HG03457 (cell line): ENCODE measurements at regions not wholly inside any gene's neighbourhood (a gene's known extent, or its start where the extent isn't known, plus 50 kb on each side); places are given as distances from the start of the nearest gene placed in this dataset.

ENCODE experiments used
- ATAC-seq: cut with Tn5 transposase; IDR thresholded peaks from one replicate; pipeline ENCODE4 v1.9.1; 2021; ENCODE audit warnings: moderate number of reproducible peaks; ENCODE audit not compliant: unreplicated experiment

DNA sequence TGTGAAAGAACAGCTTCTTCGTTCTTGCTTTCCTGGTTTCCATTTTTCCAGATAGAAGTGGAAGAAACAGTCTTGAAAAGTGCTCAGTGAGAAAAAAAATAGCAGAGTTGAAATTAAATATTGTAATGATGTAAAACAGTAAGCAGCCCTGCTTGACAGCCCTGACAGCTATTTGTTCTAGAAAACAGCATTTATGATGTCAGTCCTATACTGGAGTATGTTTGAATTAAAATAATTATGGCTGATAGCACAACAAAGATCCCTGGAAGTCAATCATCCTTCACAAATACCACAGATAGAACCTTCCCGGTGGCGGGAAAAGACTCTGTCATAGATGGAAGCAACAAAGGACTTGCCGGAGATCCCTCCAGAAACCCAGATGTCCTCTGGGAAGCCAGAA lies 298.0 kb upstream of the TNRC6C start:
- no peak for ATAC-seq

DNA sequence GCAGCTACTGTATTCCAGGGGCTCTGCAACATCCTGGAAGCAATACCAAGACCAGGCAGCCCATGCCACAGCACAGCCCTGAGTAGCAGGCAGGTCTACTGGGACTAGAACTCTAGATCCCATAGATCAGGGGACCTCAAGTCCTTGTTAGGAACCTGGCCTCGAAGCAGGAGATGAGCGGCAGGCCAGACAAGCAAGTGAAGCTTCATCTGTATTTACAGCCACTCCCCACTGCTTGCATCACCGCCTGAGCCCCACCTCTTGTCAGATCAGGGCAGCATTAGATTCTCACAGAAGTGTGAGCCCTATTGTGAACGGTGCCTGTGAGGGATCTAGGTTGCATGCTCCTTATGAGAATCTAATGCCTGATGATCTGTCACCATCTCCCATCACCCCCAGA lies 295.7 kb upstream of the TNRC6C start:
- ATAC-seq = no peak

DNA sequence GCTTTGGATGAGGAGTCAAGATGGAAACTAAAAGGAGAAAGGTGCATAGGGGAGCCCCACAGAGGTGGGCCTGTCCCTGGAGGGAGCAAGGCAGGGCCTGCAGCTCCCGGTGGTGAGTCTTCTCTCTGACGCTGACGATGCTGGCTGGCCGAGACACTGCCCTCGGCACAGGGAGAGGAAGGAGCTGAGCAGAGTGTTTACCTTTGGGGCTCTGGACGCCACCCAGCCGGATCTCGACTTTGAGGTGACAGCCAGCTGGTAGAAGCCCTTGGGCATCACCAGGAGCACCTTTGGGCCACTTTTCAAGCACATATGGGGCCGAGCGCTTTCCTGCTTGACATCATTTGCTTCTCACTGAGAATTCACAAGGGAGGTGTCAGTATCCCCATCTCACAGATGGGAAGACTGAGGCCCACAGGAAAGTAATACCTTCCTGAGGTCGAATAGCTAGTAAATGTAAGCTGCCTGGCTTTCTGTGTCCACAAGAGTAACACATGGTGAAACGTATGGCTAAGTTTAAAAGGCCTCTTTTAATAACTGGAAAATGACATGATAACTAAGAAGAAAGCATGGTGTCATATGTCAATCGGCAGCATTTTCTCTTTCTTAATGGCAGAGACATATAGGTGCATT lies 294.3 kb upstream of the TNRC6C start:
- no peak for ATAC-seq

- no peak for ATAC-seq
These were observed 292.7 kb upstream of the TNRC6C start for GRCh38 chr17:77665833-77666232.

- no peak for ATAC-seq
These were observed 292.0 kb upstream of the TNRC6C start for GRCh38 chr17:77666462-77666861.

DNA sequence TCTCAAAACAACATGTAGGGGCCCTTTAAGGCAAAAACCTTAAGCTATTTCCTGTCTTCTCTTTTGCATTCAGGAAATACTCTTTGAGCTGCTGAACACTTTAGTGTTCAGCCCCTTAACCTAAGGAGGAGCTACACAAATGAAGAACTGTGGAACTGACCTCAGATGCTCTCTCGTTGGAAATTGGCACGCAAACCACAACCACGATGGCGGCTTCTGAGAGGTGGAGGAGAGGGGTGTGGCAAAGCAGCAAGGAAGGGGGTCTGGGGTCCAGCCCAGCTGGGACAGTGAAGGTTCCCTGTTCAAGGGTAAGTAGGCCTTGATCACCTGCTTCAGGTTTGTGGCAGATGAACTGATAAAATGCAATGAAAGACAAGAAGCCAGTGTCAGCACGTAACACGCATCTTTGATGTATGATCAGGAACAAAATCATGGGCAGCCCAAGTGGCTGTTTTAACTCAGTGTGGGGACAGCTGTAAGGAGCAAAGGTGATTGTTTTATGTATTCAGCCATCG lies 291.6 kb upstream of the TNRC6C start:
- no peak for ATAC-seq

GRCh38 chr17:77667478-77667877 lies 291.0 kb upstream of the TNRC6C start:
- no peak for ATAC-seq

- ATAC-seq = no peak
These were observed 290.0 kb upstream of the TNRC6C start for GRCh38 chr17:77668518-77668917.

DNA sequence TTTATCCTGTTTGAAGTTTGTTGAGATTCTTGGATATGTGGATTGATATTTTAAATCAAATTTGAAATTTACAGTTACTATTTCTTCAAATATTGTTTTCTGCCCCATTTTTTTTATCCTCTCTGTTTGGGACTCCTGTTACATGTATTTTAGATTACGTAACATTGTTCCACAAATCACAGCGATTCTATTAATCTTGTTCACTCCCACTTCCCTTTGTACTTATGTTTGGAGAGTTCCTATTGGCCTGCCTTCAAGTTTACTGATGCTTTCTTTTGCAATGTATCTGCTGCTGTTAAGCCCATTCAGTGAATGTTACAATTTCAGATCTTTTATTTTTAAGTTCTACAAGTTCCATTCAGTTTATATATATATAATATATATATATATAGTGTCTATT lies 288.3 kb upstream of the TNRC6C start:
- ATAC-seq = no peak

- ATAC-seq = no peak
These were observed 284.1 kb upstream of the TNRC6C start for GRCh38 chr17:77674358-77674757.

- ATAC-seq = no peak
These were observed 283.1 kb upstream of the TNRC6C start for GRCh38 chr17:77675411-77675810.

- ATAC-seq = no peak
These were observed 282.7 kb upstream of the TNRC6C start for GRCh38 chr17:77675816-77676215.

- no peak for ATAC-seq
These were observed 282.3 kb upstream of the TNRC6C start for GRCh38 chr17:77676237-77676661.

GRCh38 chr17:77677211-77677610 lies 281.3 kb upstream of the TNRC6C start:
- no peak for ATAC-seq

DNA sequence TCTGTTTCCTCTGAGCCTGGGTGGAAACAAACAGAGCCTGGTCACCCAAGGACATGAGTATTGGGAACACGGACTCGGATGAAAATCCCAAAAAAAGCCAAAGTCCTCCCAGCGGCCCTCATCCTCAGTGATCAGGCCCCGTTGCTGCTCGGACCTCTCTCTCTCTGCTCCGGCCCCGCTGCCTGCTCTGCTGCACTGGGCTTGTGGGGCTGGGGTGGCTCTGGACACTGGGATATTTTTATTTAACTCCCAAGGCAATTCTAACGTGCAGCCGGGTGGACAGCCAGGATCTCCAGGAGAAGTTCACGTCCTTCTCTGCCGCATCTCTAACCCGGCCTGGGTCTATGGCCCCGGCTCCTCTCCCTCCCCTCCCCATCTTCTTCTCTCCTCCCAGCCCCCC lies 280.9 kb upstream of the TNRC6C start:
- ATAC-seq = no peak

DNA sequence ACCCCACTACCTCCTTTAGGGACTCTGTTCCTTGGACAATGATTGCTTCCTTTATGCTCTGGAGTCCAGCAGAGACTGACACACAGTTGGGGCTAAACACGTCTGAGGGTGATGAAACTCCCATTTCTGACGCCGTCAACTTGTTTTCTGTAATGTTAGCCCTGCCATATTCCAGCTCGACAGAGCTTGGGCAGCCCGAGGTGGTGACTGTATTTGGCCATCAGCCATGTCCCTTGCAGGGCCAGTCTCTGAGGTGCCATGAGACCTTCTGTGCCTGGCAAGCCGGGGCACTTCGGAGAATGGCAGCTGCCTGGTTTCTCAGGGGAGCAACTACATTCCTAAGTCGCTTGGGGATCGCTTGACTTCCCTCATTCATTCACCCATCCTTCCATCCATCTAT lies 278.9 kb upstream of the TNRC6C start:
- ATAC-seq = no peak

- ATAC-seq = no peak
These were observed 276.6 kb upstream of the TNRC6C start for GRCh38 chr17:77681861-77682260.

DNA sequence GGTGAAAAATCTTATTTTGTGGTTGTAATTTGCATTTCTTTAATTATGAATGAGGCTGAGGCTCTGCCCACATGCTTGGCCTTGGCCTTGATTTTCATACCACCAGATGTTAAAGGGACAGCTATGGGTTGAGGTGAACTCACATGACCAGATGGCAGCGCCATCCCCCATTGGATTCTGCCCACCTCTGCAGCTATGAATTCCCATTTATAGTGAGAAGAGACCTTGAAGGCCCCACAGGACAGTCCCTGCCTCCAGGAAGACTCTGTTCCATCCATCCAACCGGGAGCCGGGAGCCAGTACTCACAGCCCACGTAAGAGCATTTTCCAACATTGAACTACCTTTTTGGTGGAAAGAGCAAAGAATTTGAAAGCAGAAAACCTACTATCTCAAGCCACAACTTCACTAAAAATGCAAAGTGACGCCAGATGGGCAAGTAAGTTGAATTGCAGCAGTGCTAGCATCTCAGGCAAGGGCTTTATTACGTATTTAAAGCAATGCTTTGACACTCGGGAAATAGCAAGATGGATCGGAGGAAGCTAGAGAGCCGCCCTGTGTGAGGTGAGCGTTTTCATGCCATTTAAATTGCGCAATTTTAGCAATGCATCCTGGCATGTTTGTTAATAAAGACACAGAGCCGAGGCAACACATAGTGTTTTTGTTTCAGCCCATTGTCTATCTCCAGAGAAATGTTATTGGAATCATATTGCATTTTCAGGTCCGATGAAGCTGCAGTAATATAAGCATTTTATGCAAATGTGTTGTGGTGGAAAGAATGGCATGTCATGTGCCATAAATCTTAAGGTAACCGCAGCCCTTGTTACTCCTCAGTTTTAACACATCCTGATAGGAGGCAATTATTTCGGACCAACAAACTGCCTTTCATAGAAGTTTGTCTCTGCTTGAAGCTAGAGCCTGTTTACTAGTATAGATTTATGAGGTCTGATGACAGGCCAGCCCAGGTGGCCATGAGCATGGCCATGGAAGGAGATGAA lies 273.4 kb upstream of the TNRC6C start:
- no peak for ATAC-seq

GRCh38 chr17:77685881-77686486 lies 272.5 kb upstream of the TNRC6C start:
- no peak for ATAC-seq

DNA sequence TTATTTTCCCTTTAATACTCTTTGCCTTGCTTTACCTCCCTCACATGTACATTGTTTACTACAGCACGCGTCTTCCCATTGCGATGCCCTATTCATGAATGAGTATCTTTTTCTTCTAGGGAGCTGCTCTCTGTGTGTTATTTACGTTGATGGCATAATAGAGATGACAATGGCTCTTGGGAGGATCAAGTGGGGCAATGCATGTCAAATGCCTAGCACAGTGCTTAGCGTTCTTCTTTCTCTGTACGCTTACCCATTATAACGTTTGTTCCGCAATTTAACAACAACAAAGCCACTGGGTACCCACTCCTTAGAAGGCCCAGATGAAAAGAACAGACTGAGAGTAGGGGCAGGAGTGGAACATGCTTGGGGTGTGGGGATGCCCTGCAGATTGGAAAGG lies 271.6 kb upstream of the TNRC6C start:
- no peak for ATAC-seq

GRCh38 chr17:77687417-77687816 lies 271.1 kb upstream of the TNRC6C start:
- no peak for ATAC-seq

- no peak for ATAC-seq
These were observed 270.6 kb upstream of the TNRC6C start for GRCh38 chr17:77687921-77688320.
